Activated CD4-positive, alpha-beta T cell treated with anti-CD3 and anti-CD28 coated beads for 24 hours (primary cell): ENCODE measurements at regions not wholly inside any gene's neighbourhood (a gene's known extent, or its start where the extent isn't known, plus 50 kb on each side); places are given as distances from the start of the nearest gene placed in this dataset.

Experiments
- DNase-seq, 2 donors: peaks; one replicate each; pipeline ENCODE4 v3.0.0-alpha.2; 2020; ENCODE audit warnings: low read depth in 2 of 2

- DNase-seq: no peak
Measured at GRCh38 chr2:194003911-194004310, 1653.1 kb upstream of the SLC39A10 start.

GRCh38 chr2:194002699-194003368 is 1654.2 kb upstream of the SLC39A10 start:
- DNase-seq: no peak

- no peak for DNase-seq
Measured at GRCh38 chr2:193990868-193991267, 1666.2 kb upstream of the SLC39A10 start.

- DNase-seq: no peak
Measured at GRCh38 chr2:193989645-193990044, 1667.4 kb upstream of the SLC39A10 start.

- no peak for DNase-seq
Measured at GRCh38 chr2:193988784-193989183, 1668.2 kb upstream of the SLC39A10 start.

GRCh38 chr2:193985272-193985671 is 1671.8 kb upstream of the SLC39A10 start:
- no peak for DNase-seq

GRCh38 chr2:193980599-193980998 is 1676.4 kb upstream of the SLC39A10 start:
- DNase-seq: no peak

- no peak for DNase-seq
Measured at GRCh38 chr2:193973781-193974180, 1683.2 kb upstream of the SLC39A10 start.

- DNase-seq: no peak
Measured at GRCh38 chr2:193966590-193966989, 1690.4 kb upstream of the SLC39A10 start.

- DNase-seq: no peak
Measured at GRCh38 chr2:193965263-193965662, 1691.8 kb upstream of the SLC39A10 start.

GRCh38 chr2:193963472-193964119 is 1693.4 kb upstream of the SLC39A10 start:
- DNase-seq: no peak

- DNase-seq: no peak
Measured at GRCh38 chr2:193946806-193947205, 1710.2 kb upstream of the SLC39A10 start.

- no peak for DNase-seq
Measured at GRCh38 chr2:193943406-193943960, 1713.5 kb upstream of the SLC39A10 start.

- no peak for DNase-seq
Measured at GRCh38 chr2:193935114-193935513, 1721.9 kb upstream of the SLC39A10 start.

- DNase-seq: no peak
Measured at GRCh38 chr2:193929131-193929530, 1727.9 kb upstream of the SLC39A10 start.

- DNase-seq: no peak
Measured at GRCh38 chr2:193907561-193907960, 1712.8 kb upstream of the TMEFF2 start.

- no peak for DNase-seq
Measured at GRCh38 chr2:193900292-193900691, 1705.6 kb upstream of the TMEFF2 start.

- no peak for DNase-seq
Measured at GRCh38 chr2:193895226-193895625, 1700.5 kb upstream of the TMEFF2 start.

- DNase-seq: no peak
Measured at GRCh38 chr2:193894081-193894480, 1699.3 kb upstream of the TMEFF2 start.

GRCh38 chr2:193891023-193891422 is 1696.3 kb upstream of the TMEFF2 start:
- DNase-seq: no peak

- no peak for DNase-seq
Measured at GRCh38 chr2:193885419-193885818, 1690.7 kb upstream of the TMEFF2 start.

GRCh38 chr2:193883820-193884219 is 1689.1 kb upstream of the TMEFF2 start:
- no peak for DNase-seq

GRCh38 chr2:193876980-193877379 is 1682.2 kb upstream of the TMEFF2 start:
- DNase-seq: no peak
